ENCODE measurements at regions not wholly inside any gene's neighbourhood (a gene's known extent, or its start where the extent isn't known, plus 50 kb on each side); places are given as distances from the start of the nearest gene placed in this dataset.

GRCh38 chr11:70759846-70760245 is 361.5 kb downstream of the CTTN start:
- Histone ChIP-seq H3K36me3 (ENCODE audit: insufficient read depth, low read length) (no peaks in the 10 kb centered on the region), H3K4me2 (ENCODE audit: low read length) (no peak overlapping the region), H3K9ac (ENCODE audit: low read length) (no peak overlapping the region), H3K9me2 (ENCODE audit: insufficient read depth, low read length) (no peaks in the 10 kb centered on the region), H3K9me3 (ENCODE audit: low read length) (no peaks in the 10 kb centered on the region), H3K4me3 (ENCODE audit: low read length) (no peak overlapping the region), H3K27me3 (ENCODE audit: insufficient read depth, low read depth, low read length) (no peaks in the 10 kb centered on the region), H3F3A (ENCODE audit: insufficient read depth, low read length, poor library complexity, severe bottlenecking) (no peaks in the 10 kb centered on the region), H3K79me2 (replicated peaks; ENCODE audit: insufficient read depth, low read length) (no peaks in the 10 kb centered on the region), H3K27ac (ENCODE audit: low read length) (no peak overlapping the region), H4K20me1 (ENCODE audit: insufficient read depth) (no peaks in the 10 kb centered on the region), H2AFZ (ENCODE audit: low read depth, low read length) (no peak overlapping the region)
- TF ChIP-seq SMC3 (conservative IDR thresholded peaks at IDR 0.05; ENCODE audit: poor library complexity) (no peak), POLR2AphosphoS5 (IDR thresholded peaks at IDR 0.05) (no peak), EP300 (conservative IDR thresholded peaks at IDR 0.05; ENCODE audit: poor library complexity, severe bottlenecking) (no peak), RAD21 (conservative IDR thresholded peaks at IDR 0.05) (no peak), TAF1 (IDR thresholded peaks at IDR 0.05; ENCODE audit: low read depth) (no peak), EZH2 (IDR thresholded peaks at IDR 0.05; ENCODE audit: borderline replicate concordance, insufficient read depth, low read length, poor library complexity, severe bottlenecking) (no peak), MXI1 (conservative IDR thresholded peaks at IDR 0.05; ENCODE audit: poor library complexity, severe bottlenecking) (no peak)
- TF ChIP-seq, protein P1, sequence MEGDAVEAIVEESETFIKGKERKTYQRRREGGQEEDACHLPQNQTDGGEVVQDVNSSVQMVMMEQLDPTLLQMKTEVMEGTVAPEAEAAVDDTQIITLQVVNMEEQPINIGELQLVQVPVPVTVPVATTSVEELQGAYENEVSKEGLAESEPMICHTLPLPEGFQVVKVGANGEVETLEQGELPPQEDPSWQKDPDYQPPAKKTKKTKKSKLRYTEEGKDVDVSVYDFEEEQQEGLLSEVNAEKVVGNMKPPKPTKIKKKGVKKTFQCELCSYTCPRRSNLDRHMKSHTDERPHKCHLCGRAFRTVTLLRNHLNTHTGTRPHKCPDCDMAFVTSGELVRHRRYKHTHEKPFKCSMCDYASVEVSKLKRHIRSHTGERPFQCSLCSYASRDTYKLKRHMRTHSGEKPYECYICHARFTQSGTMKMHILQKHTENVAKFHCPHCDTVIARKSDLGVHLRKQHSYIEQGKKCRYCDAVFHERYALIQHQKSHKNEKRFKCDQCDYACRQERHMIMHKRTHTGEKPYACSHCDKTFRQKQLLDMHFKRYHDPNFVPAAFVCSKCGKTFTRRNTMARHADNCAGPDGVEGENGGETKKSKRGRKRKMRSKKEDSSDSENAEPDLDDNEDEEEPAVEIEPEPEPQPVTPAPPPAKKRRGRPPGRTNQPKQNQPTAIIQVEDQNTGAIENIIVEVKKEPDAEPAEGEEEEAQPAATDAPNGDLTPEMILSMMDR (IDR thresholded peaks at IDR 0.05; ENCODE audit: poor library complexity, severe bottlenecking): no peak
- TF ChIP-seq, protein P2, sequence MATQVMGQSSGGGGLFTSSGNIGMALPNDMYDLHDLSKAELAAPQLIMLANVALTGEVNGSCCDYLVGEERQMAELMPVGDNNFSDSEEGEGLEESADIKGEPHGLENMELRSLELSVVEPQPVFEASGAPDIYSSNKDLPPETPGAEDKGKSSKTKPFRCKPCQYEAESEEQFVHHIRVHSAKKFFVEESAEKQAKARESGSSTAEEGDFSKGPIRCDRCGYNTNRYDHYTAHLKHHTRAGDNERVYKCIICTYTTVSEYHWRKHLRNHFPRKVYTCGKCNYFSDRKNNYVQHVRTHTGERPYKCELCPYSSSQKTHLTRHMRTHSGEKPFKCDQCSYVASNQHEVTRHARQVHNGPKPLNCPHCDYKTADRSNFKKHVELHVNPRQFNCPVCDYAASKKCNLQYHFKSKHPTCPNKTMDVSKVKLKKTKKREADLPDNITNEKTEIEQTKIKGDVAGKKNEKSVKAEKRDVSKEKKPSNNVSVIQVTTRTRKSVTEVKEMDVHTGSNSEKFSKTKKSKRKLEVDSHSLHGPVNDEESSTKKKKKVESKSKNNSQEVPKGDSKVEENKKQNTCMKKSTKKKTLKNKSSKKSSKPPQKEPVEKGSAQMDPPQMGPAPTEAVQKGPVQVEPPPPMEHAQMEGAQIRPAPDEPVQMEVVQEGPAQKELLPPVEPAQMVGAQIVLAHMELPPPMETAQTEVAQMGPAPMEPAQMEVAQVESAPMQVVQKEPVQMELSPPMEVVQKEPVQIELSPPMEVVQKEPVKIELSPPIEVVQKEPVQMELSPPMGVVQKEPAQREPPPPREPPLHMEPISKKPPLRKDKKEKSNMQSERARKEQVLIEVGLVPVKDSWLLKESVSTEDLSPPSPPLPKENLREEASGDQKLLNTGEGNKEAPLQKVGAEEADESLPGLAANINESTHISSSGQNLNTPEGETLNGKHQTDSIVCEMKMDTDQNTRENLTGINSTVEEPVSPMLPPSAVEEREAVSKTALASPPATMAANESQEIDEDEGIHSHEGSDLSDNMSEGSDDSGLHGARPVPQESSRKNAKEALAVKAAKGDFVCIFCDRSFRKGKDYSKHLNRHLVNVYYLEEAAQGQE (IDR thresholded peaks at IDR 0.05; ENCODE audit: borderline replicate concordance): no peak

DNA sequence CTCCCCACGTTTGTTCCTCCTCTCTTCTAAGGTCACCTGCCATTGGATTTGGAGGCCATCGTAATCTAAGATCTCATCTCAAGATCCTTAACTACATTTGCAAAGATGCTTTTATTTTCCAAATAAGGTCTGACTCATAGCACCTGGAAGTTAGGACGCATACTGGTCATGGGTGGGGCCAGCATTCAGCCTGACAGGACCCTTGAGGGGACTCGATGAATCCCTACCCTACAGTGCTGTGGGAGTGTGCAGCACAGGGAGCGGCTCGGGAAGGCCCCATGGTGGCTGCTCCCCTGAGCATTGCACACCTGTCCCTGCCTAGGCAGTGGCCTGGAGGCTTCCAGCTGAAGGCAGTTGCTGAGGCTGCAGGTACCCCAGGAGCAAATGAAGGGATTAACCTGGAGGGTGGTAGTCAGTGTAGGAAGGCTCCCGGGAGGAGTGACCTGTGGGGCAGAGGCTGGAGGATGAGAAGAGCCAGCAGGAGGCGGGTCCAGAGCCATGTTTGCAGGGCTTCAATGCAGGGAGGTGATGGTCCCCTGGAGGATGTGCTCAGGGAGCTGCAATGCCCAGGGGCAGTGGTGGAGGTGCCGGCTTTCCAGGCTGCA is 362.2 kb downstream of the CTTN start:
- H3K27me3 ChIP-seq (ENCODE audit: insufficient read depth, low read depth, low read length): no peaks in the 10 kb centered on the region
- H3K4me2 ChIP-seq (ENCODE audit: low read length): no peak overlapping the region
- no peak overlapping the region for H3K4me3 ChIP-seq (ENCODE audit: low read length)
- no peak overlapping the region for H2AFZ ChIP-seq (ENCODE audit: low read depth, low read length)
- no peak for TF ChIP-seq RAD21 (conservative IDR thresholded peaks at IDR 0.05)
- TF ChIP-seq TAF1 (IDR thresholded peaks at IDR 0.05; ENCODE audit: low read depth): no peak
- no peak for TF ChIP-seq MXI1 (conservative IDR thresholded peaks at IDR 0.05; ENCODE audit: poor library complexity, severe bottlenecking)
- TF ChIP-seq SMC3 (conservative IDR thresholded peaks at IDR 0.05; ENCODE audit: poor library complexity): no peak
- TF ChIP-seq, protein P2 (IDR thresholded peaks at IDR 0.05; ENCODE audit: borderline replicate concordance): no peak
- no peak for TF ChIP-seq EZH2 (IDR thresholded peaks at IDR 0.05; ENCODE audit: borderline replicate concordance, insufficient read depth, low read length, poor library complexity, severe bottlenecking)
- no peak for TF ChIP-seq POLR2AphosphoS5 (IDR thresholded peaks at IDR 0.05)
- no peak for TF ChIP-seq EP300 (conservative IDR thresholded peaks at IDR 0.05; ENCODE audit: poor library complexity, severe bottlenecking)
- TF ChIP-seq, protein P1 (IDR thresholded peaks at IDR 0.05; ENCODE audit: poor library complexity, severe bottlenecking): no peak
- H3K27ac ChIP-seq (ENCODE audit: low read length): no peak overlapping the region
- H3K9ac ChIP-seq (ENCODE audit: low read length): no peak overlapping the region
- no peaks in the 10 kb centered on the region for H3K9me3 ChIP-seq (ENCODE audit: low read length)
- H3K79me2 ChIP-seq (replicated peaks; ENCODE audit: insufficient read depth, low read length): no peaks in the 10 kb centered on the region
- no peaks in the 10 kb centered on the region for H3F3A ChIP-seq (ENCODE audit: insufficient read depth, low read length, poor library complexity, severe bottlenecking)
- no peaks in the 10 kb centered on the region for H3K36me3 ChIP-seq (ENCODE audit: insufficient read depth, low read length)
- no peaks in the 10 kb centered on the region for H4K20me1 ChIP-seq (ENCODE audit: insufficient read depth)
- no peaks in the 10 kb centered on the region for H3K9me2 ChIP-seq (ENCODE audit: insufficient read depth, low read length)
